CD4-positive, alpha-beta memory T cell (primary cell): ENCODE measurements at regions not wholly inside any gene's neighbourhood (a gene's known extent, or its start where the extent isn't known, plus 50 kb on each side); places are given as distances from the start of the nearest gene placed in this dataset.

Experiments
- CTCF ChIA-PET: fragments of 350-600 bp; sonication (Branson Sonifier 250); formaldehyde crosslinking; loops from one replicate; lab custom pipeline; 2021; ENCODE audit warnings: inconsistent platforms; ENCODE audit not compliant: partially characterized antibody; lab: Charles Lee
- POLR2A ChIA-PET: fragments of 350-600 bp; sonication (Branson Sonifier 250); formaldehyde crosslinking; loops from one replicate; lab custom pipeline; 2021; ENCODE audit not compliant: partially characterized antibody; lab: Charles Lee
- DNase-seq, 5 donors: peaks; one replicate each; pipeline versions ENCODE4 v3.0.0 to v3.0.0-alpha.2; 2020 to 2022; ENCODE audit warnings: mixed read lengths in 1 of 5
- H3K27ac ChIP-seq: one replicate; pipeline ENCODE4 v1.7.0; 2013; ENCODE audit warnings: low read depth, low read length
- H3K27me3 ChIP-seq: 2 replicates; pipeline ENCODE4 v1.7.0; 2013; ENCODE audit warnings: mild to moderate bottlenecking, low read length, moderate library complexity; ENCODE audit not compliant: insufficient read depth
- H3K36me3 ChIP-seq: 2 replicates; pipeline ENCODE4 v1.7.0; 2013; ENCODE audit warnings: mild to moderate bottlenecking, low read length, moderate library complexity; ENCODE audit not compliant: insufficient read depth
- H3K4me1 ChIP-seq: 2 replicates; pipeline ENCODE4 v1.7.0; 2013; ENCODE audit warnings: mild to moderate bottlenecking, low read length, moderate library complexity; ENCODE audit not compliant: insufficient read depth
- H3K4me3 ChIP-seq, 2 donors: one replicate each; pipeline ENCODE4 v1.7.0; 2013; ENCODE audit warnings: low read length in 2 of 2, mild to moderate bottlenecking in 1 of 2
- H3K9me3 ChIP-seq, 2 donors: one replicate each; pipeline ENCODE4 v1.7.0; 2013; ENCODE audit warnings: low read length in 2 of 2, control low read depth in 1 of 2; ENCODE audit not compliant: control insufficient read depth in 1 of 2
- H3K27ac Mint-ChIP-seq, 7 donors: one replicate each; pipeline ENCODE4 v1.8.0; 2020 to 2021; ENCODE audit warnings: mixed read lengths in 7 of 7, mild to moderate bottlenecking in 6 of 7, inconsistent platforms in 3 of 7, moderate library complexity in 3 of 7
- H3K27me3 Mint-ChIP-seq, 2 donors: one replicate each; pipeline ENCODE4 v1.8.0; 2020 to 2021; ENCODE audit warnings: mixed read lengths in 2 of 2
- H3K36me3 Mint-ChIP-seq, 2 donors: one replicate each; pipeline ENCODE4 v1.8.0; 2020 to 2021; ENCODE audit warnings: mixed read lengths in 2 of 2, inconsistent platforms in 1 of 2, mild to moderate bottlenecking in 1 of 2
- H3K4me1 Mint-ChIP-seq, 4 donors: one replicate each; pipeline ENCODE4 v1.8.0; 2020 to 2021; ENCODE audit warnings: mixed read lengths in 4 of 4, mild to moderate bottlenecking in 1 of 4
- H3K4me3 Mint-ChIP-seq, 8 donors: one replicate each; pipeline ENCODE4 v1.8.0; 2020 to 2021; ENCODE audit warnings: mixed read lengths in 8 of 8, mild to moderate bottlenecking in 7 of 8, moderate library complexity in 6 of 8, inconsistent platforms in 3 of 8
- H3K9me3 Mint-ChIP-seq, 8 donors: one replicate each; pipeline ENCODE4 v1.8.0; 2020 to 2021; ENCODE audit warnings: mixed read lengths in 8 of 8, mild to moderate bottlenecking in 5 of 8, inconsistent platforms in 3 of 8, moderate library complexity in 1 of 8
- intact Hi-C: fragments of 100-400 bp; cut with micrococcal nuclease; formaldehyde crosslinking; loops from one replicate; pipeline ENCODE4 v1.15.1; 2023

- Histone ChIP-seq H3K27me3 (no peaks in the 10 kb centered on the region), H3K4me3 (no peak overlapping the region), H3K9me3 (no peaks in the 10 kb centered on the region), H3K4me1 (no peaks in the 10 kb centered on the region), H3K36me3 (no peaks in the 10 kb centered on the region), H3K27ac (no peak overlapping the region)
- no peaks in the 10 kb centered on the region for H3K9me3 Mint-ChIP-seq
- H3K36me3 Mint-ChIP-seq = no peaks in the 10 kb centered on the region
- CTCF ChIA-PET = no interaction called here
- intact Hi-C loops = no loop called here
- peaks cover 0 to 3% of the 10 kb centered on the region in 2 donors for H3K27me3 Mint-ChIP-seq
- POLR2A ChIA-PET = no interaction called here
- no peak overlapping the region for H3K4me3 Mint-ChIP-seq
- H3K27ac Mint-ChIP-seq = no peak overlapping the region
- no peak for DNase-seq
- no peaks in the 10 kb centered on the region for H3K4me1 Mint-ChIP-seq
Measured at GRCh38 chr10:33749067-33749735, 414.7 kb upstream of the NRP1 start.

GRCh38 chr10:33746836-33747268, 412.4 kb upstream of the NRP1 start:
- Histone ChIP-seq H3K36me3 (no peaks in the 10 kb centered on the region), H3K27ac (no peak overlapping the region), H3K27me3 (no peaks in the 10 kb centered on the region), H3K9me3 (no peaks in the 10 kb centered on the region), H3K4me1 (no peaks in the 10 kb centered on the region), H3K4me3 (no peak overlapping the region)
- CTCF ChIA-PET = no interaction called here
- Mint-ChIP-seq H3K4me3 (no peak overlapping the region), H3K36me3 (no peaks in the 10 kb centered on the region), H3K9me3 (no peaks in the 10 kb centered on the region), H3K27ac (no peak overlapping the region), H3K27me3 (peaks cover 0 to 2% of the 10 kb centered on the region in 2 donors), H3K4me1 (no peaks in the 10 kb centered on the region)
- DNase-seq = no peak
- intact Hi-C loops = no loop called here
- POLR2A ChIA-PET = no interaction called here

- intact Hi-C loops = no loop called here
- no peak overlapping the region for H3K4me3 ChIP-seq
- Mint-ChIP-seq H3K4me1 (no peaks in the 10 kb centered on the region), H3K9me3 (no peaks in the 10 kb centered on the region), H3K27ac (no peak overlapping the region), H3K27me3 (peaks cover 0 to 2% of the 10 kb centered on the region in 2 donors), H3K4me3 (no peak overlapping the region), H3K36me3 (no peaks in the 10 kb centered on the region)
- H3K4me1 ChIP-seq = no peaks in the 10 kb centered on the region
- DNase-seq = no peak
- no peak overlapping the region for H3K27ac ChIP-seq
- H3K27me3 ChIP-seq = no peaks in the 10 kb centered on the region
- H3K9me3 ChIP-seq = no peaks in the 10 kb centered on the region
- no peaks in the 10 kb centered on the region for H3K36me3 ChIP-seq
- ChIA-PET CTCF (no interaction called here), POLR2A (no interaction called here)
Measured at GRCh38 chr10:33746186-33746585, 411.7 kb upstream of the NRP1 start.

- H3K27ac Mint-ChIP-seq = no peak overlapping the region
Measured at GRCh38 chr10:33743429-33743857, 409.0 kb upstream of the NRP1 start.

GRCh38 chr10:33739031-33739430, 404.6 kb upstream of the NRP1 start:
- H3K27ac Mint-ChIP-seq = no peak overlapping the region
- no peak for DNase-seq
- H3K4me1 Mint-ChIP-seq = peaks cover 0 to 3% (median 0%) of the 10 kb centered on the region in 4 donors
- H3K27me3 Mint-ChIP-seq = peaks cover 2 to 10% of the 10 kb centered on the region in 2 donors
- Histone ChIP-seq H3K27ac (no peak overlapping the region), H3K4me1 (no peaks in the 10 kb centered on the region), H3K27me3 (no peaks in the 10 kb centered on the region), H3K9me3 (no peaks in the 10 kb centered on the region), H3K36me3 (no peaks in the 10 kb centered on the region), H3K4me3 (no peak overlapping the region)
- intact Hi-C loops = no loop called here
- POLR2A ChIA-PET = no interaction called here
- no peak overlapping the region for H3K4me3 Mint-ChIP-seq
- H3K9me3 Mint-ChIP-seq = peaks cover 0 to 8% (median 2%) of the 10 kb centered on the region in 8 donors
- no peaks in the 10 kb centered on the region for H3K36me3 Mint-ChIP-seq
- CTCF ChIA-PET = no interaction called here

More at GRCh38 chr10:33743429-33743857, 409.0 kb upstream of the NRP1 start:
- intact Hi-C loops = no loop called here
- H3K9me3 Mint-ChIP-seq = peaks cover 0 to 1% (median 0%) of the 10 kb centered on the region in 8 donors
- H3K4me3 ChIP-seq = no peak overlapping the region
- H3K36me3 ChIP-seq = no peaks in the 10 kb centered on the region
- no peaks in the 10 kb centered on the region for H3K36me3 Mint-ChIP-seq
- ChIA-PET CTCF (no interaction called here), POLR2A (no interaction called here)
- no peaks in the 10 kb centered on the region for H3K4me1 ChIP-seq
- H3K4me3 Mint-ChIP-seq = no peak overlapping the region
- H3K9me3 ChIP-seq = no peaks in the 10 kb centered on the region
- no peak overlapping the region for H3K27ac ChIP-seq
- no peak for DNase-seq
- H3K4me1 Mint-ChIP-seq = no peaks in the 10 kb centered on the region
- no peaks in the 10 kb centered on the region for H3K27me3 ChIP-seq
- H3K27me3 Mint-ChIP-seq = peaks cover 0 to 2% of the 10 kb centered on the region in 2 donors

GRCh38 chr10:33735464-33735923, 401.0 kb upstream of the NRP1 start:
- peaks cover 0 to 8% (median 1%) of the 10 kb centered on the region in 8 donors for H3K9me3 Mint-ChIP-seq
- Histone ChIP-seq H3K4me3 (no peak overlapping the region), H3K36me3 (no peaks in the 10 kb centered on the region), H3K27ac (no peak overlapping the region), H3K27me3 (no peaks in the 10 kb centered on the region), H3K9me3 (no peaks in the 10 kb centered on the region), H3K4me1 (no peaks in the 10 kb centered on the region)
- ChIA-PET CTCF (no interaction called here), POLR2A (no interaction called here)
- no peak overlapping the region for H3K27ac Mint-ChIP-seq
- peaks cover 2 to 8% of the 10 kb centered on the region in 2 donors for H3K27me3 Mint-ChIP-seq
- peaks cover 0 to 3% (median 0%) of the 10 kb centered on the region in 4 donors for H3K4me1 Mint-ChIP-seq
- no peaks in the 10 kb centered on the region for H3K36me3 Mint-ChIP-seq
- no peak overlapping the region for H3K4me3 Mint-ChIP-seq
- no peak for DNase-seq
- intact Hi-C loops = no loop called here

GRCh38 chr10:33734393-33735155, 400.1 kb upstream of the NRP1 start:
- H3K27me3 ChIP-seq = no peaks in the 10 kb centered on the region
- DNase-seq = no peak
- POLR2A ChIA-PET = no interaction called here
- Mint-ChIP-seq H3K27me3 (peaks cover 2 to 13% of the 10 kb centered on the region in 2 donors), H3K36me3 (no peaks in the 10 kb centered on the region), H3K4me1 (peaks cover 0 to 3% (median 0%) of the 10 kb centered on the region in 4 donors), H3K4me3 (no peak overlapping the region), H3K27ac (no peak overlapping the region), H3K9me3 (peaks cover 0 to 8% (median 1%) of the 10 kb centered on the region in 8 donors)
- H3K36me3 ChIP-seq = no peaks in the 10 kb centered on the region
- intact Hi-C loops = no loop called here
- no peaks in the 10 kb centered on the region for H3K9me3 ChIP-seq
- no peaks in the 10 kb centered on the region for H3K4me1 ChIP-seq
- no peak overlapping the region for H3K4me3 ChIP-seq
- H3K27ac ChIP-seq = no peak overlapping the region
- CTCF ChIA-PET = no interaction called here
